Panc1 (cell line): ENCODE measurements at regions not wholly inside any gene's neighbourhood (a gene's known extent, or its start where the extent isn't known, plus 50 kb on each side); places are given as distances from the start of the nearest gene placed in this dataset.

Experiments used
- ATAC-seq: fragments of 200-7000 bp; cut with Tn5 transposase; 2 replicates; pipeline ENCODE4 v1.9.1; 2020; ENCODE audit warnings: mild to moderate bottlenecking, moderate library complexity
- BruUV-seq: library from RNA; stranded (reverse); fragments of 400-500 nt; replicated peaks from 2 replicates; lab custom pipeline; 2021; lab: Mats Ljungman, UMichigan
- CTCF ChIA-PET: fragments of 300-600 bp; sonication (Branson Sonifier 250); formaldehyde crosslinking; loops from one replicate; lab custom pipeline; 2022; ENCODE audit warnings: antibody characterized with exemption; lab: Charles Lee
- POLR2A ChIA-PET: fragments of 300-600 bp; sonication (Branson Sonifier 250); formaldehyde crosslinking; loops from one replicate; lab custom pipeline; 2022; ENCODE audit warnings: antibody characterized with exemption; lab: Charles Lee
- DNase-seq: peaks from one replicate; pipeline ENCODE4 v3.0.0-alpha.2; 2010; ENCODE audit warnings: low read depth, low spot score
- H3K27ac ChIP-seq: 2 replicates; pipeline ENCODE4 v1.5.1; 2011; ENCODE audit warnings: mild to moderate bottlenecking, low read length, inconsistent platforms
- H3K27me3 ChIP-seq: fragments of 200-500 bp; sonication (Bioruptor generic); 2 replicates; pipeline ENCODE4 v1.6.0; 2014; ENCODE audit warnings: low read length, inconsistent platforms; ENCODE audit not compliant: control insufficient read depth, insufficient read depth
- H3K36me3 ChIP-seq: fragments of 200-500 bp; sonication (Bioruptor generic); 2 replicates; pipeline ENCODE4 v1.5.1; 2014; ENCODE audit warnings: inconsistent platforms, mild to moderate bottlenecking, low read length, moderate library complexity; ENCODE audit not compliant: control insufficient read depth, insufficient read depth
- H3K4me1 ChIP-seq: 2 replicates; pipeline ENCODE4 v1.5.1; 2011; ENCODE audit warnings: inconsistent platforms, mild to moderate bottlenecking, low read length, moderate library complexity; ENCODE audit not compliant: control insufficient read depth, insufficient read depth
- H3K4me3 ChIP-seq, 2 experiments: 2 replicates each; pipeline ENCODE4 v1.5.1; 2011 to 2012; ENCODE audit warnings: low read depth in 2 of 2, low read length in 2 of 2, mild to moderate bottlenecking in 2 of 2, inconsistent platforms in 1 of 2, moderate library complexity in 1 of 2
- H3K9me3 ChIP-seq: fragments of 200-500 bp; sonication (Bioruptor generic); 2 replicates; pipeline ENCODE4 v1.5.1; 2014; ENCODE audit warnings: low read depth, mild to moderate bottlenecking, inconsistent platforms, low read length, moderate library complexity; ENCODE audit not compliant: control insufficient read depth, insufficient read depth
- CTCF ChIP-seq: fragments of 450-650 bp; IDR thresholded peaks from 2 replicates; pipeline ENCODE4 v1.5.1; 2017; ENCODE audit warnings: mild to moderate bottlenecking
- POLR2AphosphoS5 ChIP-seq: IDR thresholded peaks from 2 replicates; pipeline ENCODE4 v1.6.1; 2012; ENCODE audit warnings: mild to moderate bottlenecking, low read depth, low read length, moderate library complexity
- REST ChIP-seq, 2 experiments: IDR thresholded peaks; 2 replicates each; pipeline ENCODE4 v1.6.1; 2011 to 2012; ENCODE audit warnings: low read depth in 2 of 2, control low read depth in 1 of 2, low read length in 1 of 2, mild to moderate bottlenecking in 1 of 2, moderate library complexity in 1 of 2; ENCODE audit not compliant: insufficient read depth in 1 of 2
- SIN3A ChIP-seq: IDR thresholded peaks from 2 replicates; pipeline ENCODE4 v1.6.1; 2012; ENCODE audit warnings: low read depth, mild to moderate bottlenecking, low read length, moderate library complexity, borderline replicate concordance; ENCODE audit not compliant: insufficient read depth
- TCF7L2 ChIP-seq: IDR thresholded peaks from 2 replicates; pipeline ENCODE4 v1.6.1; 2011; ENCODE audit warnings: mild to moderate bottlenecking, low read depth, low read length, inconsistent platforms
- in situ Hi-C: cut with HindIII; loops from 2 replicates; pipeline ENCODE4 v1.10.0; 2016; ENCODE audit warnings: low sequenced_read_pairs, low pct_unique_long_range_greater_than_20kb
- intact Hi-C: fragments of 100-400 bp; cut with micrococcal nuclease; formaldehyde crosslinking; loops from one replicate; pipeline ENCODE4 v1.10.0; 2022; ENCODE audit not compliant: unreplicated experiment

DNA sequence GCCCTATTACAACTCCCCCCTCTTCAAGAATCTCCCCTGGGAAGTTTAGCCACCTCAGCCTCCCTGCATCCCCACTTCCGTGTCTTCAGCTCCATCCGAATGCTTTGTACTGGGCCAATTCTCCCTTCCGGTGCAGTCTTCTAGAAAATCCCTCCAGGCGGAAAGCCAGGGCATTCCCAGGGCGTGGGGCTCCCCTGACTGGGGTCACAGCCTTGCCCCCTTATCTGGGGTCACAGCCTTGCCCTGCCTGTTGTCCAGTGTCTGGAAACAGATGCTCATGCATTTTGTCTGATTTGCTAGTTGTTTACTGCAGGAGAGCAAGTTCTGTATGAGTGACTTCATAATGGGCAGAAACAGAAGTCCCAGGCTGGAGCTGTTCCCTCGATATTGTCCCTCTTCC is 112.5 kb upstream of the TCERG1L start:
- POLR2A ChIA-PET: no interaction called here
- DNase-seq (no peak), ATAC-seq (no peak)
- Histone ChIP-seq H3K4me3 (no peak overlapping the region), H3K36me3 (no peaks in the 10 kb centered on the region), H3K27me3 (peaks cover 15% of the 10 kb centered on the region), H3K9me3 (no peaks in the 10 kb centered on the region), H3K27ac (no peak overlapping the region), H3K4me1 (no peaks in the 10 kb centered on the region)
- no TSS peak for BruUV-seq
- intact Hi-C loops: no loop called here
- in situ Hi-C loops: no loop called here
- TF ChIP-seq TCF7L2 (no peak), CTCF (no peak)
- CTCF ChIA-PET: no interaction called here

DNA sequence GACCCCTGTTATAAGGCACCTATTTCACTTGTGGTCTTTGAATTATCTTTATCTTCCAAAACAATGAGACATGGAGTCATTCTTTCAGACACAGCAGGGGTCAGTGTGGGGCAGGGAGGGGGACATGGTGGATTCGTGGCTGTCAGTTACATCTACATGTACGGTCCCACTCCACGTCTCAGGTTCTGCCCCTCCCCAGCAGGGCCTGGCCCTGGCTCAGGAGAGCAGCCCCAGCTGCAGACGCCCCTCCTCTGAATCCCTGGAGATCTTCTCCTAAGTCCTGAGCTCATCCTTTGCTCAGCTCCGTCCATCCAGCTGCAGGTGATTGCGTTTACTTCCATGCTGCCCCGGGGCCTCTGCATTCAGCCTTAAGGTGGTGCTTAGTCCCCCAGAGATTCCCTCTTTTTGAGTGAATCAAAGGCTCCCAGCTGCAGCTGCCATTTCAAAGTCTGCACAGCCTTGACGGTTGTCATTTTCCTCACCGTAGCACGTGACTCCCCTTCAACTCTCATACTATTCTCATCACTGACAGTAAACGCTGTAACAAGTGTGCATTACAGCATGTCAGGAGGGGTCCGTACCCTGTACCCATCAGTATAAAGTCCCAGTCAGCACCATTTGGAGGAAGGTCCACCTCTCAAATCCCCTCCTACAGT is 113.4 kb upstream of the TCERG1L start:
- TF ChIP-seq SIN3A (no peak), TCF7L2 (no peak), POLR2AphosphoS5 (no peak), REST (IDR thresholded peaks at IDR 0.05; ENCODE audit: insufficient read depth in 1 of 2, low read depth in 2 of 2, low read length in 1 of 2) (no peak)
- CTCF ChIA-PET: no interaction called here
- peaks cover 16% of the 10 kb centered on the region for H3K27me3 ChIP-seq
- intact Hi-C loops (no loop called here), in situ Hi-C loops (no loop called here)
- DNase-seq: no peak
- no peaks in the 10 kb centered on the region for H3K4me1 ChIP-seq
- BruUV-seq: no TSS peak
- no peak overlapping the region for H3K27ac ChIP-seq
- POLR2A ChIA-PET: no interaction called here
- H3K36me3 ChIP-seq: no peaks in the 10 kb centered on the region
- no peaks in the 10 kb centered on the region for H3K9me3 ChIP-seq
- H3K4me3 ChIP-seq: no peak overlapping the region
- ATAC-seq: no peak

DNA sequence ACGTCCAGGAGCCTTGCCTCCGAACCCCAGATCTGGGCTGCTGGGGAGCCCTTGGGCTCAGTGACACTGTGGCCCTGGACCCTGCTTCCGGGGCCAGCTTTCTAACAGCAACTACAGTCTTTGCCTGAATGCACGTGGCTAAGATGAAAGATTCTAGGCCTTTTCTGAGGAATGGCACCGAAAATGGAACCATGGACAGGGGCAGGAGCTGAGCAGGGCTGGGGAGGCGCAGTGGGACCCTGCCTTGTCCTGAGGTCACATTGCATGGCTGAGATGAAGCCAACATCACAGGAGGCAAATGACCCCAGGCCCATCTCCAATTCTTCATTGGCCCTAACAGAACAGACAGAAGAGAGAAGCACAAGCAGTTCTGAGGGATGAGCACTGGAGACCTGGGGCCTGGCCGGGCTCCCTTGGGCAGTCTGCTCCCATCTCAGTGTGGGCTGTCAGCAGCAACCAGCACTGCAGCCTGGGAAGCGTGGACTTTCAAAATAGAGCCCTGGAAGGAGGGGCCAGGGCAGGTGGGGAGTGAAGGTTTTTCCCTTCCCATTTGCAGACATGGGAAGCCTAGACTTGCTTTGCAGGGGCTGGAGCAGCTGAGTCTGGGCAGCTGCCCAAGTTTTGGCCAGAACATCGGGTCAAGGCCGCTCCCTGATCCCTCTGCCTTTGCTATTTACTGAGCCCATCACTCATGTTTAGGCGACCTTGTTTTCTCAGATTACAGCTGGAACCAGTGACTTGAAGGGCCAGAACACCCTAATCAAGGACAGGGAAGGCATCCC is 114.4 kb upstream of the TCERG1L start:
- BruUV-seq: no TSS peak
- no peak for ATAC-seq
- ChIA-PET POLR2A (no interaction called here), CTCF (no interaction called here)
- in situ Hi-C loops (no loop called here), intact Hi-C loops (no loop called here)
- TF ChIP-seq CTCF (no peak), POLR2AphosphoS5 (no peak), SIN3A (no peak), TCF7L2 (no peak), REST (IDR thresholded peaks at IDR 0.05; ENCODE audit: insufficient read depth in 1 of 2, low read depth in 2 of 2, low read length in 1 of 2) (peak; percentile 53 to 66; a peak in 2 of 4 replicates)
- Histone ChIP-seq H3K27me3 (peaks cover 25% of the 10 kb centered on the region), H3K9me3 (no peaks in the 10 kb centered on the region), H3K27ac (no peak overlapping the region), H3K36me3 (no peaks in the 10 kb centered on the region), H3K4me3 (no peak overlapping the region), H3K4me1 (no peaks in the 10 kb centered on the region)
- DNase-seq: no peak
